GM06990 (cell line): ENCODE measurements at regions not wholly inside any gene's neighbourhood (a gene's known extent, or its start where the extent isn't known, plus 50 kb on each side); places are given as distances from the start of the nearest gene placed in this dataset.

Source experiments
- DNase-seq: peaks from one replicate; pipeline ENCODE4 v3.0.0-alpha.2; 2011; ENCODE audit not compliant: insufficient read length; ENCODE audit errors: extremely low read depth
- H3K27me3 ChIP-seq: replicated peaks from 2 replicates; pipeline ENCODE4 v1.6.0; 2011; ENCODE audit warnings: low read length; ENCODE audit not compliant: control insufficient read depth, insufficient read depth
- H3K36me3 ChIP-seq: 2 replicates; pipeline ENCODE4 v1.5.1; 2011; ENCODE audit warnings: low read length; ENCODE audit not compliant: control insufficient read depth, insufficient read depth
- H3K4me3 ChIP-seq: replicated peaks from 2 replicates; pipeline ENCODE4 v1.5.1; 2011; ENCODE audit warnings: low read depth, mild to moderate bottlenecking, control low read depth, low read length
- TF ChIP-seq, protein P1 (sequence below): IDR thresholded peaks from 2 replicates; pipeline ENCODE4 v1.5.1; 2011; ENCODE audit warnings: low read length, control low read depth, mild to moderate bottlenecking, inconsistent platforms; ENCODE audit not compliant: insufficient read depth, poor library complexity, severe bottlenecking

DNA sequence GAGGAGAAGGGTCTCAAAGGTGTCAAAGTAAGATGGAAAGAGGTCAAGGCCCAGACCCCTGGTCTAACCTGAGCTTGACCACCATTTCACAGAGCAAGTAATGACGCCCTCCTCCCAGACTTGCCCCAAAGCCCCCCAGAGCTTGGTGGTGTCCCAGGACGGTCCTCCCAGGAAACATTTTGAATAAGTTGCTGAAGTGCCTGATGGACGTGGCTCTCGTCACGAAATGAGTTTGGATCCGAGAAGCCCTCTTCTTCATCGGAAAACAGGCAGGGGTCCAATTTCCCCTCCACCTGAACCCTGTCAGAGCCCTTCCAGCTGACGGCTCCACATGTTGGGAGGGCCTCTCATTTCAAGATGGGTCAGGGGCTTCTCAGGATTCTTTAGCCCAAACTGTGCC, 54.5 kb upstream of the TPM4 start:
- H3K4me3 ChIP-seq: no peak overlapping the region
- no peaks in the 10 kb centered on the region; the same call in 1 of the 2 replicates for H3K27me3 ChIP-seq
- DNase-seq: no peak
- no peaks in the 10 kb centered on the region for H3K36me3 ChIP-seq
- TF ChIP-seq, protein P1, sequence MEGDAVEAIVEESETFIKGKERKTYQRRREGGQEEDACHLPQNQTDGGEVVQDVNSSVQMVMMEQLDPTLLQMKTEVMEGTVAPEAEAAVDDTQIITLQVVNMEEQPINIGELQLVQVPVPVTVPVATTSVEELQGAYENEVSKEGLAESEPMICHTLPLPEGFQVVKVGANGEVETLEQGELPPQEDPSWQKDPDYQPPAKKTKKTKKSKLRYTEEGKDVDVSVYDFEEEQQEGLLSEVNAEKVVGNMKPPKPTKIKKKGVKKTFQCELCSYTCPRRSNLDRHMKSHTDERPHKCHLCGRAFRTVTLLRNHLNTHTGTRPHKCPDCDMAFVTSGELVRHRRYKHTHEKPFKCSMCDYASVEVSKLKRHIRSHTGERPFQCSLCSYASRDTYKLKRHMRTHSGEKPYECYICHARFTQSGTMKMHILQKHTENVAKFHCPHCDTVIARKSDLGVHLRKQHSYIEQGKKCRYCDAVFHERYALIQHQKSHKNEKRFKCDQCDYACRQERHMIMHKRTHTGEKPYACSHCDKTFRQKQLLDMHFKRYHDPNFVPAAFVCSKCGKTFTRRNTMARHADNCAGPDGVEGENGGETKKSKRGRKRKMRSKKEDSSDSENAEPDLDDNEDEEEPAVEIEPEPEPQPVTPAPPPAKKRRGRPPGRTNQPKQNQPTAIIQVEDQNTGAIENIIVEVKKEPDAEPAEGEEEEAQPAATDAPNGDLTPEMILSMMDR: no peak

DNA sequence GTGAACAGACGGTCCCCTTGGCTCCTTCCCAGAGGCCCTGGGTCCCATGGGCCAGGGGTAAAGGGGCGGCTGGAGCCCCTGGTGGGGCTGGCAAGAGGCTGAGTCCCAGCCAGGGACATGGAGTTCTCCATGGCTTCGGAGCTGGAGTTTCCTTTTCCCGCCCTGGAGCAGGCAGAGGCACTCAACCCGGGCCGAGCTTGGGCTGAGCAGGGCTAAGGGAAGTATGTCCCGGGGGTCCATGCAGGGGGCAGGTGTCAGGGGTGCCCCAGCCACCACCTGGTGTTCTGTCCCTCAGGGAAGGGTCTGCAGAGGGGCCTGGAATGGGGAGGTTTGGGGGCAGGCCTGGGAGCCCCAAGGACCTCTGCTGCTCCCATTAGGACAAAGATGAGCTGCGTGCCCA, 54.0 kb upstream of the TPM4 start:
- Histone ChIP-seq H3K36me3 (no peaks in the 10 kb centered on the region), H3K27me3 (no peaks in the 10 kb centered on the region; the same call in 1 of the 2 replicates), H3K4me3 (no peak overlapping the region)
- no peak for DNase-seq
- TF ChIP-seq, protein P1: no peak

DNA sequence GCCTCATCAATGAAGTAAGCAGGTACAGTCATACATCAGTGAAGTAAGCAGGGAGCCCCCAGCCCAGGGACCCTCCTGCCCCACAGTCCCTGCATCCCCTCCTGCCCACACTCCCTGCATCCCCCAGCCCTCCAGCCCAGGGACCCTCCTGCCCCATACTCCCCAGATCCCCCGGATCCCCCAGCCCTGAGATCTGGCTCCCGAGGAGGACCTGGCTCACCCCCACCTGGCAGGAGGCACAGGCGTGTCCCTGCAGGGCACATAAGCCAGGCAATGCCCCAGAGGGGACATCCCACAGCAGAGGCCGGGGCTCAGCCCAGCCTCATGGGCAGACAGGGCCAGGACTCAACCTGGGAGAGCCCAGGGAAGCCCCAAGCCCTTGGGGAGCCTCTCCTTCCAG, 53.6 kb upstream of the TPM4 start:
- Histone ChIP-seq H3K36me3 (no peaks in the 10 kb centered on the region), H3K4me3 (no peak overlapping the region), H3K27me3 (no peaks in the 10 kb centered on the region; the same call in 1 of the 2 replicates)
- DNase-seq: no peak
- TF ChIP-seq, protein P1: no peak

DNA sequence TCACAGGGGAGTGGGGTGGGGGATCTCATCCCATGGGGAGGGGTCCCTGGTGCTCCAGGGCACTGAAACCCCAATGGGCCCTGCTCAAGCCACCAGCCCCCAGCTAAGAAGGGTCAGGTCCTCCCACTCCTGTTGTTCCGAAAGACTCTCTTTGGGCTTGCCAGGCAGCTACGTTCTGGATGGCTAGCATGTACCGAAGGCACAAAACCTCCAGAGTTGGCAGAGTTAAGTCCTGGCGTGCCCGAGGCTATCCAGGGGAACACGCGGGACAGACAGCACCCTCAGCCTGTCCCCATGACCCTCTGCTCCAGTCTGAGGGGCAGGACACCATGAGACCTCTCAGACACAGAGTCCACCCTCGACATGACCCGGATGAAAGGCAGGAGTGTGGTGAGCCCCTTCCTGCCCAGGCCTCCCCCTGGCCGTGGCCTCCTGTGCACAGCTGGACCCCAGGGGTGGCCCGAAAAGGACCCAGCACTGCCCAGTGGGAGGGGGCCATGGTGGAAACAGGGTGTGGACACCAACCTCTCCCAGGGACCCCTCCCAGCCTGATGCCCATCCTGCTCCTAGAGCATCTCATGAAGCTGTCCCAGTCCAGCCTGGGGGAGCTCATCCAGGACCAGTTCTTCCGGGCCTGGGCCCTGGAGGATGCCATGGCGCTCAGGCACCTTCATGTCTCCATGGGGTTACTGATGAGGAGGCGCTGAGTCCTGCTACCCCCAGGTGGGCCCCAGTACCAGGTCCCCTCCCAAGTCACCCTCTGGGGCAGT, 53.0 kb upstream of the TPM4 start:
- Histone ChIP-seq H3K27me3 (no peaks in the 10 kb centered on the region; the same call in 1 of the 2 replicates), H3K4me3 (no peak overlapping the region), H3K36me3 (no peaks in the 10 kb centered on the region)
- DNase-seq: no peak
- TF ChIP-seq, protein P1: no peak

DNA sequence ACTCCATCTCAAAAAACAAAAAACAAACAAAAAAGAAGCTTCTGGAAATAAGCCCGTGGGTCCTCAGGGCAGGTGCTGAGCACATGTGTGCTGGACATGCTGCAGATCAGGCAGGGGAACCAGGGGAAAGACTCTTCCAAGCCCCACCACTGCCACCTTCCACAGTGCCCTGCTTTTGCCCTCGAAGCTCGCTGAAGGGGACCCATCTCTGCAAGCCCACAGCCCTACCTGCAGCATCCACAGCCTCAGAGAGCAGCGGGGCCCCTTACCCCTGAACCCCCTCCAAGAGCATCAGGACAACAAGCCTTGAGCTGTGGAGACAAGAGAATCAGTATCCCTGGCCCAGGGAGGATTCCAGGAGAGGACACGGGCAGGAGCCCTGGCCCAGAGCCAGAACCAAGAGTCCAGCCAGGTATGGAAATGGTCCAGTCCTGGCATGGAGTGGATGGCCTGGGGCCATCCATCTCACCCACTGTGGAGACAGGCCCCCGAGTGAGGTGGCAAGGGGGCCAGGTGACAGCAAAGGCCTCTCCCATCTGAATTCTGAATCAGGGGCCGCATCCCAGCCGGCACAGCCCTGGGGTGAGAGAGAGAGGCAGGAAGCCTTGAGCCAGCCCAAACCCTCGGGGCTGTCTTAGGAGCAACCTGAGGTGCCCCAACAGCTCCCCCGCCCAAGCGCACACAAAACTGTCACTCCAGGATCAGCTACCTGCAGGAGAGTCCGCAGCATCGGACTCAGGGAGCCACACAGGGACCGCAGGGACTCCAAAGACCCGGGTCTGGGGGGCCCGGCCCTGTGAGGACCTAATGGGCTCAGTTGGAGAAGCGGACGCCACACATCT, 51.8 kb upstream of the TPM4 start:
- DNase-seq: no peak
- TF ChIP-seq, protein P1: no peak
- Histone ChIP-seq H3K27me3 (no peaks in the 10 kb centered on the region; the same call in 1 of the 2 replicates), H3K4me3 (no peak overlapping the region), H3K36me3 (no peaks in the 10 kb centered on the region)
